ENCODE measurements at regions not wholly inside any gene's neighbourhood (a gene's known extent, or its start where the extent isn't known, plus 50 kb on each side); places are given as distances from the start of the nearest gene placed in this dataset.

DNA sequence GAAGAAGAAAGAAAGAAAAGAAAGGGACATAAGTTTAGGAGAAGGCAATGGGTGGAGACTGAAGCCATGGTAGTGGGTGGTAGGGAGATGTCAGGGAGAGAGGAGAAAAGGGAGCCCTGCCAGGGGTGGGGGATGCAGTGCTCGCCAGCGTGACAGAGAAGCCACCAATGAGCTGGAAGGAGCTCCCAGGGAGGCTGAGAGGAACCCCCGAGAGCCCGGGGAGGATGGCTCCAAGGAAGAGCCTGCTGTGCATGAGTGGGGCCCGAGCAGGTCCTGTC is 141.2 kb upstream of the SHH start:
- no peak overlapping the region for H3K27ac ChIP-seq (replicated peaks)
- DNase-seq (ENCODE audit: low read depth in 1 of 2, low spot score in 1 of 2) = no peak
- TF ChIP-seq, protein P1, sequence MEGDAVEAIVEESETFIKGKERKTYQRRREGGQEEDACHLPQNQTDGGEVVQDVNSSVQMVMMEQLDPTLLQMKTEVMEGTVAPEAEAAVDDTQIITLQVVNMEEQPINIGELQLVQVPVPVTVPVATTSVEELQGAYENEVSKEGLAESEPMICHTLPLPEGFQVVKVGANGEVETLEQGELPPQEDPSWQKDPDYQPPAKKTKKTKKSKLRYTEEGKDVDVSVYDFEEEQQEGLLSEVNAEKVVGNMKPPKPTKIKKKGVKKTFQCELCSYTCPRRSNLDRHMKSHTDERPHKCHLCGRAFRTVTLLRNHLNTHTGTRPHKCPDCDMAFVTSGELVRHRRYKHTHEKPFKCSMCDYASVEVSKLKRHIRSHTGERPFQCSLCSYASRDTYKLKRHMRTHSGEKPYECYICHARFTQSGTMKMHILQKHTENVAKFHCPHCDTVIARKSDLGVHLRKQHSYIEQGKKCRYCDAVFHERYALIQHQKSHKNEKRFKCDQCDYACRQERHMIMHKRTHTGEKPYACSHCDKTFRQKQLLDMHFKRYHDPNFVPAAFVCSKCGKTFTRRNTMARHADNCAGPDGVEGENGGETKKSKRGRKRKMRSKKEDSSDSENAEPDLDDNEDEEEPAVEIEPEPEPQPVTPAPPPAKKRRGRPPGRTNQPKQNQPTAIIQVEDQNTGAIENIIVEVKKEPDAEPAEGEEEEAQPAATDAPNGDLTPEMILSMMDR (IDR thresholded peaks at IDR 0.05; ENCODE audit: insufficient read depth, low read length) = no peak
- TF ChIP-seq, protein P2, sequence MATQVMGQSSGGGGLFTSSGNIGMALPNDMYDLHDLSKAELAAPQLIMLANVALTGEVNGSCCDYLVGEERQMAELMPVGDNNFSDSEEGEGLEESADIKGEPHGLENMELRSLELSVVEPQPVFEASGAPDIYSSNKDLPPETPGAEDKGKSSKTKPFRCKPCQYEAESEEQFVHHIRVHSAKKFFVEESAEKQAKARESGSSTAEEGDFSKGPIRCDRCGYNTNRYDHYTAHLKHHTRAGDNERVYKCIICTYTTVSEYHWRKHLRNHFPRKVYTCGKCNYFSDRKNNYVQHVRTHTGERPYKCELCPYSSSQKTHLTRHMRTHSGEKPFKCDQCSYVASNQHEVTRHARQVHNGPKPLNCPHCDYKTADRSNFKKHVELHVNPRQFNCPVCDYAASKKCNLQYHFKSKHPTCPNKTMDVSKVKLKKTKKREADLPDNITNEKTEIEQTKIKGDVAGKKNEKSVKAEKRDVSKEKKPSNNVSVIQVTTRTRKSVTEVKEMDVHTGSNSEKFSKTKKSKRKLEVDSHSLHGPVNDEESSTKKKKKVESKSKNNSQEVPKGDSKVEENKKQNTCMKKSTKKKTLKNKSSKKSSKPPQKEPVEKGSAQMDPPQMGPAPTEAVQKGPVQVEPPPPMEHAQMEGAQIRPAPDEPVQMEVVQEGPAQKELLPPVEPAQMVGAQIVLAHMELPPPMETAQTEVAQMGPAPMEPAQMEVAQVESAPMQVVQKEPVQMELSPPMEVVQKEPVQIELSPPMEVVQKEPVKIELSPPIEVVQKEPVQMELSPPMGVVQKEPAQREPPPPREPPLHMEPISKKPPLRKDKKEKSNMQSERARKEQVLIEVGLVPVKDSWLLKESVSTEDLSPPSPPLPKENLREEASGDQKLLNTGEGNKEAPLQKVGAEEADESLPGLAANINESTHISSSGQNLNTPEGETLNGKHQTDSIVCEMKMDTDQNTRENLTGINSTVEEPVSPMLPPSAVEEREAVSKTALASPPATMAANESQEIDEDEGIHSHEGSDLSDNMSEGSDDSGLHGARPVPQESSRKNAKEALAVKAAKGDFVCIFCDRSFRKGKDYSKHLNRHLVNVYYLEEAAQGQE (IDR thresholded peaks at IDR 0.05; ENCODE audit: insufficient replicate concordance, low read depth) = no peak
- TF ChIP-seq SPI1 (IDR thresholded peaks at IDR 0.05; ENCODE audit: borderline replicate concordance, low read depth) (no peak), GABPA (IDR thresholded peaks at IDR 0.05; ENCODE audit: low read depth) (no peak), POLR2AphosphoS5 (IDR thresholded peaks at IDR 0.05; ENCODE audit: low read depth) (no peak)
- H3K4me3 ChIP-seq (replicated peaks; ENCODE audit: insufficient read depth, low read length) = no peak overlapping the region
- no peaks in the 10 kb centered on the region for H3K27me3 ChIP-seq (ENCODE audit: insufficient read depth, poor library complexity, severe bottlenecking)

DNA sequence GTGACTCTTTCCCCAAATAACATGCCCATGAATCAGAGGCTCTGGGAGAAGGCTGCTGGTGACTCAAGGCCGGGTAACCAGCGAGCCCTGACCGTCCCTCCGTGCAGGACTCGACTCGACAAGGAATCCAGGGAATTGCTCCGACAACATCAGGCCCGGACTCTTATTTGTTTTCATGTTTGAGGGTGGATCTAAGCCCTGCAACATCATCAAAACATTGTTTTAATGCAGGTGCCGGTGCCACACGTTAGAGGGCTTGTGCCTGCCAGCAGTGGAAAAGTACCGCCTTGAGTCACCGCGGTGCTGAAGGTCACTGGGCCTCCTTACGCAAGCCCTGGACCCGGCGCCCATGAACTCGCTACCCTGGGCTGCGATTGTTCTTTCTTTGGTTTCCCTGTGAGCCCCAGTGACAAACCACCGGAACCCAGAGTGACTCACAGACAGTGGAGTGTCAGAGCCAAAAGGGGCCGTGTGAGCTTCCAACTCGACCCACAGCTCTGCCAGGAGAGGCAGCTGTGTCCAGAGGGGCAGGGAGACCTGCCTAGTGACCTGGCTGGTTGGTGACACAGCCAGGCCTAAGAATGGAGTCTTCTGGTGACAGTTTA is 139.4 kb upstream of the SHH start:
- Histone ChIP-seq H3K27ac (replicated peaks) (no peak overlapping the region), H3K27me3 (ENCODE audit: insufficient read depth, poor library complexity, severe bottlenecking) (no peaks in the 10 kb centered on the region), H3K4me3 (replicated peaks; ENCODE audit: insufficient read depth, low read length) (no peak overlapping the region)
- DNase-seq (ENCODE audit: low read depth in 1 of 2, low spot score in 1 of 2) = no peak
- TF ChIP-seq, protein P1 (IDR thresholded peaks at IDR 0.05; ENCODE audit: insufficient read depth, low read length) = no peak

DNA sequence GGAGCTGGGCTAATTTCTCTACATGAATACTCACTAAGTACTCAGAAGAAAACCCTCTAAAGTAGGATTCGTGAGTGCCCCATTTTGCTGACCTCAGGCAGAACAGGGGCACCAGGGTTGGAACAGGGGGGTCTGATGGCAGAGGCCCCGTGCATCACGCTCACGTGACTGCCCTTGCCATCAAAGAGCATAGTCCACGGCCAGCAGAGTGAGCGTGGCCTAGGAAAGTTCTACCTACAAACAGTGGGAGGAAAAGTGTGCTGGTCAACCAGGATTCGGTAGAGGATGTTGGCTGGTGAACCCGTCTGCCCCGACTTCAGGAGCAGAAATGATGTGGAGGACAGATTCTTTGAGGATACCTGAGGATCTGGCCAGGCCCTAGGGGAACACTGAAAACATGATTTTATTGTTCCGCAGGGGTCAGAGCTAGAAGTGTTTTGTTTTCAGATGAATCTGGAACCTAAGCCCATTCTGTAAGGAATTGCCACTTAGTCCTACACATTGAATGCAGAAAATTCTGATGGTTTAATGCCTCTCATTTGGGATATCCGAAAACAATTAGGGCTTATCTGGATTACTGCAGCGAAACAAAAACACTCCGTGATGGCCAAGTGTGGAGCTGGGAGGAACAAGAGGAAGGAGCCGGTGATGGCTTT is 138.8 kb upstream of the SHH start:
- Histone ChIP-seq H3K27me3 (ENCODE audit: insufficient read depth, poor library complexity, severe bottlenecking) (no peaks in the 10 kb centered on the region), H3K27ac (replicated peaks) (no peak overlapping the region), H3K4me3 (replicated peaks; ENCODE audit: insufficient read depth, low read length) (no peak overlapping the region)
- no peak for DNase-seq (ENCODE audit: low read depth in 1 of 2, low spot score in 1 of 2)
- TF ChIP-seq, protein P1 (IDR thresholded peaks at IDR 0.05; ENCODE audit: insufficient read depth, low read length) = no peak
- TF ChIP-seq, protein P2 (IDR thresholded peaks at IDR 0.05; ENCODE audit: insufficient replicate concordance, low read depth) = no peak

DNA sequence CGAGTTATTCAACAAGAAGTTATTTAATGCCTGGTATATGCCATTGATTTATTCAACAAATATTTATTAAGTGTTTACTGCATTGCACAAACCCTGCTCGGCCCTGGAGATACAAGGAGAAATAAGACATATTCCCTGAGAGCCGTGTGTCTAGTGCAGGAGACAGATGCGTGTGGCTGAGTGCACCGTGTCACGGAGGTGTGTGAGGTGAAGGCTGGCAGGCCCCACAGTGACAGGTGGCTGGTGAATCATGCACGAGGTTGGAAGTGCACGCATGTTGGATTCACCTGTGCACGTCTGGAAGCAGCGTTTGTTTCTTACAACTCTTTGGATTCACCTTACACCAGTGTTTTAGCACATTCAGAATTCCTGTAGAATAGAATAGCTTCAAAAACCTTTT is 136.6 kb upstream of the SHH start:
- TF ChIP-seq GABPA (IDR thresholded peaks at IDR 0.05; ENCODE audit: low read depth) = no peak
- TF ChIP-seq, protein P1 (IDR thresholded peaks at IDR 0.05; ENCODE audit: insufficient read depth, low read length) = no peak
- Histone ChIP-seq H3K27ac (replicated peaks) (no peak overlapping the region), H3K27me3 (ENCODE audit: insufficient read depth, poor library complexity, severe bottlenecking) (no peaks in the 10 kb centered on the region), H3K4me3 (replicated peaks; ENCODE audit: insufficient read depth, low read length) (no peak overlapping the region)
- no peak for DNase-seq (ENCODE audit: low read depth in 1 of 2, low spot score in 1 of 2)
